Prostate gland (tissue), 2 donors: ENCODE measurements at regions not wholly inside any gene's neighbourhood (a gene's known extent, or its start where the extent isn't known, plus 50 kb on each side); places are given as distances from the start of the nearest gene placed in this dataset.

Experiments used
- CTCF ChIP-seq, 4 experiments: fragments of 200-600 bp in 2 of 4; fragments of 450-650 bp in 2 of 4; sonication (generic) in 2 of 4; IDR thresholded peaks; 1 replicate in 3 of 4; 2 replicates in 1 of 4; pipeline ENCODE4 v1.5.1; 2016 to 2019; ENCODE audit warnings: antibody characterized with exemption in 4 of 4, mild to moderate bottlenecking in 2 of 4, moderate library complexity in 2 of 4
- POLR2A ChIP-seq: fragments of 450-650 bp; IDR thresholded peaks from one replicate; pipeline ENCODE4 v1.6.1; 2016; ENCODE audit warnings: antibody characterized with exemption, mild to moderate bottlenecking
- POLR2AphosphoS5 ChIP-seq: sonication (generic); formaldehyde crosslinking; IDR thresholded peaks from one replicate; pipeline ENCODE4 v1.6.1; 2017; ENCODE audit warnings: antibody characterized with exemption

- TF ChIP-seq CTCF (IDR thresholded peaks at IDR 0.05) (no peak), POLR2AphosphoS5 (no peak), POLR2A (no peak)
Observed at GRCh38 chr1:96557336-96557735, 164.2 kb upstream of the PTBP2 start.
